ENCODE measurements at regions not wholly inside any gene's neighbourhood (a gene's known extent, or its start where the extent isn't known, plus 50 kb on each side); places are given as distances from the start of the nearest gene placed in this dataset.
"Not testable (repeated sequence)": the region's sequence is repeated elsewhere in the genome, so short reads cannot be mapped to it uniquely, and the experiment has no call there.

- not testable (repeated sequence) for DNase-seq
Observed at GRCh38 chr15:92827991-92828390, 72.1 kb upstream of the CHD2 start.

- DNase-seq = no peak
Observed at GRCh38 chr15:92829875-92830274, 70.2 kb upstream of the CHD2 start.

GRCh38 chr15:92831336-92831654, 68.8 kb upstream of the CHD2 start:
- no peak for DNase-seq

GRCh38 chr15:92831655-92832328, 68.3 kb upstream of the CHD2 start:
- peak; percentile 96 for DNase-seq

GRCh38 chr15:92833106-92833433, 67.1 kb upstream of the CHD2 start:
- DNase-seq = no peak

- DNase-seq = no peak
Observed at GRCh38 chr15:92833493-92834271, 66.4 kb upstream of the CHD2 start.

GRCh38 chr15:92839696-92840095, 60.4 kb upstream of the CHD2 start:
- peak; percentile 73 for DNase-seq

- no peak for DNase-seq
Observed at GRCh38 chr15:92840149-92840548, 60.0 kb upstream of the CHD2 start.

- DNase-seq = no peak
Observed at GRCh38 chr15:92843326-92843725, 56.8 kb upstream of the CHD2 start.

- no peak for DNase-seq
Observed at GRCh38 chr15:92843814-92844213, 56.3 kb upstream of the CHD2 start.

- DNase-seq = no peak
Observed at GRCh38 chr15:92845126-92845508, 55.0 kb upstream of the CHD2 start.

- DNase-seq = no peak
Observed at GRCh38 chr15:92846741-92847140, 53.4 kb upstream of the CHD2 start.

- DNase-seq = no peak
Observed at GRCh38 chr15:92847841-92848240, 52.3 kb upstream of the CHD2 start.

GRCh38 chr15:92848464-92848851, 51.7 kb upstream of the CHD2 start:
- no peak for DNase-seq

GRCh38 chr15:92848852-92849598, 51.1 kb upstream of the CHD2 start:
- DNase-seq = no peak

- not testable (repeated sequence) for DNase-seq
Observed at GRCh38 chr15:92850218-92850617, 49.9 kb upstream of the CHD2 start.
